ENCODE measurements at regions not wholly inside any gene's neighbourhood (a gene's known extent, or its start where the extent isn't known, plus 50 kb on each side); places are given as distances from the start of the nearest gene placed in this dataset.

DNA sequence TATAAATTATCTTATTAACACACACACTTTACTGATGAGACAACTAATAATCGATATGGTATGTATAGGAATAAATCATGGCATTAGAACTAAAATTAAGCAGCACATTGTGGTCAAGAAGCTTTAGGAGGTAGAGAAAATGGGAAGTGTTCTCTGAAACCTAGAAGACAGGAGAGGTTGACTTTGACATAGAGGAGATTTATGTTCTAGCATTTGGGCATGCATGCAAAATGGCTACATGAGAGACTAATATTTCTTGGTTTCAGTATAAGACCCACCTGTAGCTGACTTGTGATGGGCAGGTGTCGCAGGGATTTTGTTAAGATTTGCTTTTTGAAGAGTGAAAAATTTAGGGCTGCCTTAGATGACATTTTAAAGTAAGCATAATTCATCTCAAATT, 209.7 kb upstream of the POU1F1 start:
- TF ChIP-seq, protein P1, sequence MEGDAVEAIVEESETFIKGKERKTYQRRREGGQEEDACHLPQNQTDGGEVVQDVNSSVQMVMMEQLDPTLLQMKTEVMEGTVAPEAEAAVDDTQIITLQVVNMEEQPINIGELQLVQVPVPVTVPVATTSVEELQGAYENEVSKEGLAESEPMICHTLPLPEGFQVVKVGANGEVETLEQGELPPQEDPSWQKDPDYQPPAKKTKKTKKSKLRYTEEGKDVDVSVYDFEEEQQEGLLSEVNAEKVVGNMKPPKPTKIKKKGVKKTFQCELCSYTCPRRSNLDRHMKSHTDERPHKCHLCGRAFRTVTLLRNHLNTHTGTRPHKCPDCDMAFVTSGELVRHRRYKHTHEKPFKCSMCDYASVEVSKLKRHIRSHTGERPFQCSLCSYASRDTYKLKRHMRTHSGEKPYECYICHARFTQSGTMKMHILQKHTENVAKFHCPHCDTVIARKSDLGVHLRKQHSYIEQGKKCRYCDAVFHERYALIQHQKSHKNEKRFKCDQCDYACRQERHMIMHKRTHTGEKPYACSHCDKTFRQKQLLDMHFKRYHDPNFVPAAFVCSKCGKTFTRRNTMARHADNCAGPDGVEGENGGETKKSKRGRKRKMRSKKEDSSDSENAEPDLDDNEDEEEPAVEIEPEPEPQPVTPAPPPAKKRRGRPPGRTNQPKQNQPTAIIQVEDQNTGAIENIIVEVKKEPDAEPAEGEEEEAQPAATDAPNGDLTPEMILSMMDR (conservative IDR thresholded peaks at IDR 0.05), result no peak
- no CpG with 5 or more reads among the region's 2 CpGs for WGBS (ENCODE audit: extremely low coverage, insufficient read length, low lambda C conversion rate)
- H4K91ac ChIP-seq (ENCODE audit: insufficient read length, low read depth, low read length), result no peak overlapping the region
- H3K23me2 ChIP-seq (ENCODE audit: insufficient read length, low read depth, low read length, poor library complexity, severe bottlenecking), result no peaks in the 10 kb centered on the region
- no peak overlapping the region for H3K56ac ChIP-seq (ENCODE audit: insufficient read length, low read depth, low read length)
- H2BK20ac ChIP-seq (ENCODE audit: low read depth, low read length, poor library complexity, severe bottlenecking), result no peak overlapping the region
- no peak overlapping the region for H2BK15ac ChIP-seq (ENCODE audit: low read depth, low read length)
- no peaks in the 10 kb centered on the region for H3K79me2 ChIP-seq (ENCODE audit: insufficient read depth, low read length)
- no peak overlapping the region for H3K18ac ChIP-seq (ENCODE audit: insufficient read length, low read depth, low read length)
- Mint-ChIP-seq H3K9me3 (no peaks in the 10 kb centered on the region), H3K4me1 (no peaks in the 10 kb centered on the region), H3K36me3 (ENCODE audit: insufficient read depth in 1 of 3, low read depth in 3 of 3) (no peaks in the 10 kb centered on the region), H3K27me3 (ENCODE audit: low read depth) (no peaks in the 10 kb centered on the region), H3K4me3 (no peak overlapping the region), H3K27ac (no peak overlapping the region)
- H3K14ac ChIP-seq (ENCODE audit: insufficient read depth, low read length), result no peak overlapping the region
- no peak overlapping the region for H3K4me2 ChIP-seq (ENCODE audit: insufficient read depth, insufficient read length, low read length)
- no peak overlapping the region for H4K5ac ChIP-seq (ENCODE audit: insufficient read length, low read depth, low read length)
- no peak overlapping the region for H2AK5ac ChIP-seq (ENCODE audit: insufficient read length, low read length)
- no peak overlapping the region for H3T11ph ChIP-seq (ENCODE audit: low read length)
- no peak for DNase-seq
- no peaks in the 10 kb centered on the region for H3K79me1 ChIP-seq (ENCODE audit: insufficient read depth, low read depth, low read length, poor library complexity, severe bottlenecking)
- no peak overlapping the region for H3K4ac ChIP-seq (ENCODE audit: low read depth, low read length)
- no peak overlapping the region for H3K9ac ChIP-seq (ENCODE audit: extremely low read depth, insufficient read length, low read length)
- no peak overlapping the region for H4K8ac ChIP-seq (replicated peaks; ENCODE audit: insufficient read length, low read depth, low read length)
- H3K27me3 ChIP-seq (ENCODE audit: insufficient read depth, low read length), result no peaks in the 10 kb centered on the region
- no peaks in the 10 kb centered on the region for H3K9me3 ChIP-seq (ENCODE audit: control insufficient read depth, low read depth, low read length)
- no peak overlapping the region for H2BK12ac ChIP-seq (ENCODE audit: insufficient read length, low read depth, low read length)
- H3K27ac ChIP-seq (ENCODE audit: insufficient read length, low read depth, low read length), result no peak overlapping the region
- no peaks in the 10 kb centered on the region for H3K4me1 ChIP-seq (ENCODE audit: insufficient read depth, low read length)
- no peak overlapping the region for H2AFZ ChIP-seq (ENCODE audit: low read length)
- no peaks in the 10 kb centered on the region for H4K20me1 ChIP-seq (ENCODE audit: control insufficient read depth, insufficient read depth, insufficient read length)
- no peak overlapping the region for H2BK5ac ChIP-seq (ENCODE audit: insufficient read length, low read length)
- no peak overlapping the region for H3K23ac ChIP-seq (ENCODE audit: insufficient read length, low read depth, low read length)
- no peak overlapping the region for H2BK120ac ChIP-seq (ENCODE audit: low read depth, low read length, poor library complexity, severe bottlenecking)

Measured in H9 (cell line).